HG02623 (cell line): ENCODE measurements at regions not wholly inside any gene's neighbourhood (a gene's known extent, or its start where the extent isn't known, plus 50 kb on each side); places are given as distances from the start of the nearest gene placed in this dataset.
"Not testable (repeated sequence)": the region's sequence is repeated elsewhere in the genome, so short reads cannot be mapped to it uniquely, and the experiment has no call there.

Experiments used
- ATAC-seq: cut with Tn5 transposase; IDR thresholded peaks from one replicate; pipeline ENCODE4 v1.9.1; 2021; ENCODE audit warnings: moderate library complexity; ENCODE audit not compliant: unreplicated experiment

DNA sequence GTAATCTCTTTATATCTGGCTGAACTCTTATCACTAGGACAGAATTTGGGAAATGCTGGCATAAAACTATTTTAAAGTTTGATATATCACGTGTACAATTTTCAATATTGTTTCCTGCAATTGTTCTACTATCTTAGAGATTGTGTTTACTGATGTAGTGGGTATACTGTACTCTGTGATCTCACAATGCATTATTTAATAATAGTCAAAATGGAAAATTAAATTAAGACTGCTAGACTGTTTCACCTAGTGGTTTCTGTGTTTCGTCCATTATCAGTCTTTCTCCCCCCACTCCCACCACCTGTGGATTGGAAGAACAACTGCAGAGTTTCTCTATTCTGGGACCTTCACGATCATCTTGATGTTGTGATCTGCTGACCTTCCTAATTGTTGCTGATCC is 449.2 kb upstream of the SLC10A2 start:
- ATAC-seq, result no peak

- no peak for ATAC-seq
Observed at GRCh38 chr13:103514619-103515018, 448.4 kb upstream of the SLC10A2 start.

DNA sequence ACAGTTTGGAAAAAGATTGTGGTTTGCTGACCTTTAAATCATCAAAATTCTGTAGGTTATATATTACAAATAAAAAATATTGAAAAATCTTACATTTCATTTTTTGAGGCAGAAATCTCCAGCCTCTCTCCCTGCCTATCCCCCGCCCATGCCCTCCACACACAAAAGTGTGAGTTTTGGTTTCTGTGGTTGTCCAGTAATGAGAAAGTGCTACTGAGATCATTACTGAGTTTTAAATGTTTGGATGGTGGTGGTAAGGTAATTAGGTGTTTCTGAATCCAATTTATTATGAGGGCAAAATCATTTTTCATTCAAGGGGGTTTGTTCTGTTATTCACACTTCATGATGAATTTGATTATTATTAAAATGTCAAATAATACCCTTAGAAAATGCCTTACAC is 448.0 kb upstream of the SLC10A2 start:
- ATAC-seq, result no peak

GRCh38 chr13:103510007-103510535 is 443.9 kb upstream of the SLC10A2 start:
- ATAC-seq, result no peak

DNA sequence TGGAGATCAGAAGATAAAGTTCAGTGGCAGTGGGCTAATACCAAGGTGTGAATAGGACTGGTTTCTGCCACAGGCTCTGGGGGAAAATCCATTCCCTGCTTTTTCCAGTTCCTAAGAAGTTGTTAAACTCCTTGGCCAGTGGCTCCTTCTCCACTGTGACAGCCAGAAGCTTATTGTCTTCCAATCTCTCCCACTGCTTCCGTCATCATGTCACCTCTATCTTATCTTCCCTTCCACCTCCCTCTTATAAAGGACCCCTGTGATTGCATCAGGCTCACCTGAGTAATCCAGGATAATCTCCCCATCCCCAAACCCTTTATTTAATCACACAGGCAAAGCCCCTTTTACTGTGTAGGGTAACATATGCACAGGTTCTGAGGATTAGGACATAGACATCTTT is 431.2 kb upstream of the SLC10A2 start:
- no peak for ATAC-seq

DNA sequence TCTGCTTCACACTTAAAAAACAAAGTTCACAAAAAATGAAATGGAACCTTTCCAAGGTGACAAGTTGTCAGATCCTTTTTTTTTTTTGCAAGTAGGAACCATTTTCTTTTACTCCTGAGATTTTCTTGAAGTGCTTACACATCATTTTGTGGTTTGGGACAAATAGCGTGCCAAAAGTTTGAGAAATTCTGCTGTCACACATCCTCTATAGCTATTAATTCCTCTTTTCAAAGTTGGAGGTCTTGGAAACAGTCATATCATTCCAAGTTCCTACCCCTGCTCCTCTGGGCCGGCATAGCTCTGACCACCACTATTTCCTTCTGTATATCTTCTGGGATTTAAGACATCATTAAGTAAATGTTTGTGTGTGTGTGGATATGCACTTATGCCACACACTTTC is 421.6 kb upstream of the SLC10A2 start:
- no peak for ATAC-seq

GRCh38 chr13:103473081-103473480 is 406.9 kb upstream of the SLC10A2 start:
- no peak for ATAC-seq

GRCh38 chr13:103471896-103472295 is 405.7 kb upstream of the SLC10A2 start:
- no peak for ATAC-seq

GRCh38 chr13:103469771-103470170 is 403.6 kb upstream of the SLC10A2 start:
- ATAC-seq, result no peak

GRCh38 chr13:103466761-103467160 is 400.5 kb upstream of the SLC10A2 start:
- ATAC-seq, result no peak

GRCh38 chr13:103460246-103460645 is 394.0 kb upstream of the SLC10A2 start:
- ATAC-seq, result not testable (repeated sequence)

DNA sequence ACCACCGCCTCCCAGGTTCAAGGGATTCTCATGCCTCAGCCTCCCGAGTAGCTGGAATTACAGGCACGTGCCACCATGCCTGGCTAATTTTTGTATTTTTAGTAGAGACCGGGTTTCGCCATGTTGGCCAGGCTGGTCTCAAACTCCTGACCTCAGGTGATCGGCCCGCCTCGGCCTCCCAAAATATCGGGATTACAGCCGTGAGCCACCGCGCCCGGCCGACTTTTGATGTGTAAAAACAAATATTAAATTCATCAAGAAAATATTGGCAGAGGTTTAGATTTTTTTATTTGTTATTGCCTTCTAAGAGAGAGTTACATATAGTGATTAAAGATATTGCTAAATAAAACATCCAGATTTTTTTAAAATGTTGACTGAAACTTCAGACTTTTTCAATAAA is 390.8 kb upstream of the SLC10A2 start:
- not testable (repeated sequence) for ATAC-seq

- no peak for ATAC-seq
Observed at GRCh38 chr13:103451656-103452055, 385.4 kb upstream of the SLC10A2 start.

DNA sequence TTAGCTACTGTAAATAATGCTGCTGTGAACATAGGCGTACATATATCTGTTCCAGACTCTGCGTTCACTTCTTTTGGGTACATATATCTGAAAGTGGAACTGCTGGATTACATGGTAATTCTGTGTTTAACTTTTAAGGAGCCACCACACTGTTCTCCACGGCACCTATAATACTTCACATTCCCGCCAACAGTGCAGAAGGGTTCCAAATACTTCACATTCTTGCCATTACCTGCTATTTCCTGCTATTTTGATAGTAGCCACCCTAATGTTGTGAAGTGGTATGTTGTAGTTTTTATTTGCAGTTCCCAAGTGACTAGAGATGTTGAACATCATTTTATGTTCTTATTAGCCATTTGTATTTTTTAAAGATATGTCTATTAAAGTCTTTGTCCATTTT is 377.4 kb upstream of the SLC10A2 start:
- ATAC-seq, result no peak

DNA sequence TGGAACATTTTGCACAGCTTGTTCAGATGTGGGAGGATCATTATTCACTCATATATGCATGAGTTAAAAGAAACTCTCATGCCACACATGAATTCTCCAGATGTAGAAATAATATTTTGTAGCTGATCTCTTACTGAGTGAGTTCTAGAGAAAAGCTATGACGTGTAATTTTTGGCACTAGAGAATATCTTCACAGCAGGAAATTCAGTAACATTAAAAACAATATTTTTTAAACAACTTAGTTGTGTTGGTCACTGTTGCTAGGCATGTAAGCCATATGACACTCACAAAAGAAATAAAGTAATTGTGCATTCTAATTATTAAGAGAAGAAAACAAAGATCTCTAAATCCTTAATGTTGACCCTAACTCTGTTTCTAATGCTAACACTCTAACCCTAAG is 371.4 kb upstream of the SLC10A2 start:
- no peak for ATAC-seq

- no peak for ATAC-seq
Observed at GRCh38 chr13:103436057-103436654, 369.9 kb upstream of the SLC10A2 start.

- no peak for ATAC-seq
Observed at GRCh38 chr13:103431856-103432255, 365.6 kb upstream of the SLC10A2 start.

- no peak for ATAC-seq
Observed at GRCh38 chr13:103430368-103430767, 364.2 kb upstream of the SLC10A2 start.

GRCh38 chr13:103410002-103410401 is 343.8 kb upstream of the SLC10A2 start:
- no peak for ATAC-seq

- no peak for ATAC-seq
Observed at GRCh38 chr13:103406967-103407366, 340.8 kb upstream of the SLC10A2 start.

- no peak for ATAC-seq
Observed at GRCh38 chr13:103405297-103405696, 339.1 kb upstream of the SLC10A2 start.

GRCh38 chr13:103403814-103404213 is 337.6 kb upstream of the SLC10A2 start:
- ATAC-seq, result no peak

DNA sequence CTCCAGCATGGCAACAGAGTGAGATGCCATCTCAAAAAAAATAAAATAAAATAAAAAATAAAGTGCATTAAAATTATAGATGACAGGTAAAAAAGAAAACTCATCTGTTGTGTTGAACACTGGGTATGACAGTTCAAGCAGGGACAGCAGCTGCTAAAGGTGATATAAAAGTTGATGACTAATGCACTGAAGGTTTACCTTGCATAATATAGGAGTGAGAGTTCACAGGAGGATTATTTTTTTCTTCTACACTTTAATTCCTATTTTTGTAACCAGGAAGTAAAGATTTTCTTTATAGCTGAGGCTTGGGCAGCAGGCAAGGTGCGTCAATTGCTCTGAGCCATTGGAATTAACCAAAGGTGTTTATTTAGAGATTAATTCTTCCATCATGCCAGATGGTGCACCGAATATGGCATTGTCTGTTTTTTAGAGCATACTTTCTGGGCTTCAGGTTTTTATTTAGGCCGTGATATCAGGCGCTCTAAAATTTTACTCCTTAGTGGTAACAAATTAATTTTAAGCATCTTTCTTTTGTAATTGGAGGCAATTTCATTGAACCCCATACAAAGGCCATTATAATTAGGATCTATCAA is 337.0 kb upstream of the SLC10A2 start:
- ATAC-seq, result no peak
